ENCODE measurements at regions not wholly inside any gene's neighbourhood (a gene's known extent, or its start where the extent isn't known, plus 50 kb on each side); places are given as distances from the start of the nearest gene placed in this dataset.

DNA sequence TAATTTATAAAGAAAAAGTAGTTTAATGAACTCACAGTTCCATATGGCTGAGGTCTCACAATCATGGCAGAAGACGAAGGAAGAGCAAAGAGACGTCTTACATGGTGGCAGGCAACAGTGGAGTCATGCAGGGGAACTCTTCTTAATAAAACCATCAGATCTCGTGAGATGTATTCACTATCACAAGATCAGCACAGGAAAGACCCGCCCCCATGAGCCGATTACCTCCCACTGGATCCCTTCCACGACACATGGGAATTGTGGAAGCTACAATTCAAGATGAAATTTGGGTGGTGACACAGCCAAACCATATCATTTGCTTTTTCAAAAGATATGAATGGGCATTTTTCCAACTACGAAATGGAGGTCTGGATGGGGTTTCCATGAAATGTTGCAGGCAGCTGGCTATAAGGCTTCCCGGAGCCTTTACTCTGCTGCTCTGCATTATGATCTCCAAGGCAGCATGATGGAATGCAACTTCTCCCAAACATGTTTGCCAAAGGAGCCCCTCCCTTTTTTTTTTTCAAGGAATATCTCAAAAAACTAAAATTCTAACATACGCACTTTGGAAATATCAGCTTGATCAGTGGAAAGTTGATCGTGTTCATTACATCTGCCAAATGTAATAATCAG is 189.7 kb downstream of the MEX3B start:
- TF ChIP-seq, protein P1, sequence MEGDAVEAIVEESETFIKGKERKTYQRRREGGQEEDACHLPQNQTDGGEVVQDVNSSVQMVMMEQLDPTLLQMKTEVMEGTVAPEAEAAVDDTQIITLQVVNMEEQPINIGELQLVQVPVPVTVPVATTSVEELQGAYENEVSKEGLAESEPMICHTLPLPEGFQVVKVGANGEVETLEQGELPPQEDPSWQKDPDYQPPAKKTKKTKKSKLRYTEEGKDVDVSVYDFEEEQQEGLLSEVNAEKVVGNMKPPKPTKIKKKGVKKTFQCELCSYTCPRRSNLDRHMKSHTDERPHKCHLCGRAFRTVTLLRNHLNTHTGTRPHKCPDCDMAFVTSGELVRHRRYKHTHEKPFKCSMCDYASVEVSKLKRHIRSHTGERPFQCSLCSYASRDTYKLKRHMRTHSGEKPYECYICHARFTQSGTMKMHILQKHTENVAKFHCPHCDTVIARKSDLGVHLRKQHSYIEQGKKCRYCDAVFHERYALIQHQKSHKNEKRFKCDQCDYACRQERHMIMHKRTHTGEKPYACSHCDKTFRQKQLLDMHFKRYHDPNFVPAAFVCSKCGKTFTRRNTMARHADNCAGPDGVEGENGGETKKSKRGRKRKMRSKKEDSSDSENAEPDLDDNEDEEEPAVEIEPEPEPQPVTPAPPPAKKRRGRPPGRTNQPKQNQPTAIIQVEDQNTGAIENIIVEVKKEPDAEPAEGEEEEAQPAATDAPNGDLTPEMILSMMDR (IDR thresholded peaks at IDR 0.05), result no peak
- TF ChIP-seq POLR2AphosphoS5 (IDR thresholded peaks at IDR 0.05) (no peak), EP300 (IDR thresholded peaks at IDR 0.05; ENCODE audit: low read depth) (no peak)

Measured in transverse colon (tissue), 4 donors.